SK-N-SH treated with all-trans-retinoic acid at 6 μM for 48 hours (cell line): ENCODE measurements at regions not wholly inside any gene's neighbourhood (a gene's known extent, or its start where the extent isn't known, plus 50 kb on each side); places are given as distances from the start of the nearest gene placed in this dataset.

ENCODE experiments used
- OSR1 ChIP-seq: fragments of 250-450 bp; sonication (Bioruptor Pico); IDR thresholded peaks from 2 replicates; pipeline ENCODE4 v1.8.0; 2022; ENCODE audit warnings: moderate library complexity, mild to moderate bottlenecking, inconsistent platforms
- PPARA ChIP-seq: fragments of 250-450 bp; sonication (Bioruptor Pico); IDR thresholded peaks from 2 replicates; pipeline ENCODE4 v1.5.0; 2020; ENCODE audit warnings: mild to moderate bottlenecking, borderline replicate concordance
- SNAI2 ChIP-seq: fragments of 250-450 bp; sonication (Bioruptor Pico); IDR thresholded peaks from 2 replicates; pipeline ENCODE4 v1.5.0; 2020; ENCODE audit warnings: mild to moderate bottlenecking, moderate library complexity
- ZFP3 ChIP-seq: fragments of 250-450 bp; sonication (Bioruptor Pico); IDR thresholded peaks from 2 replicates; pipeline ENCODE4 v1.5.0; 2020; ENCODE audit warnings: mild to moderate bottlenecking, moderate library complexity
- ZNF565 ChIP-seq: fragments of 450-650 bp; formaldehyde crosslinking; conservative IDR thresholded peaks from 2 replicates; pipeline ENCODE4 v1.5.0; 2020; ENCODE audit warnings: low read depth, mild to moderate bottlenecking, moderate library complexity
- TF ChIP-seq, protein P1 (sequence below): fragments of 250-450 bp; sonication (Bioruptor Pico); IDR thresholded peaks from 2 replicates; pipeline ENCODE4 v1.8.0; 2020; ENCODE audit warnings: mild to moderate bottlenecking, moderate library complexity, borderline replicate concordance
- TF ChIP-seq, protein P2 (sequence below): fragments of 250-450 bp; sonication (Bioruptor Pico); IDR thresholded peaks from 2 replicates; pipeline ENCODE4 v1.5.1; 2020; ENCODE audit warnings: low read depth, mild to moderate bottlenecking, moderate library complexity
- TF ChIP-seq, protein P3 (sequence below): fragments of 250-450 bp; sonication (Bioruptor Pico); IDR thresholded peaks from 2 replicates; pipeline ENCODE4 v1.8.0; 2021; ENCODE audit warnings: low read depth, mild to moderate bottlenecking, moderate library complexity, borderline replicate concordance

DNA sequence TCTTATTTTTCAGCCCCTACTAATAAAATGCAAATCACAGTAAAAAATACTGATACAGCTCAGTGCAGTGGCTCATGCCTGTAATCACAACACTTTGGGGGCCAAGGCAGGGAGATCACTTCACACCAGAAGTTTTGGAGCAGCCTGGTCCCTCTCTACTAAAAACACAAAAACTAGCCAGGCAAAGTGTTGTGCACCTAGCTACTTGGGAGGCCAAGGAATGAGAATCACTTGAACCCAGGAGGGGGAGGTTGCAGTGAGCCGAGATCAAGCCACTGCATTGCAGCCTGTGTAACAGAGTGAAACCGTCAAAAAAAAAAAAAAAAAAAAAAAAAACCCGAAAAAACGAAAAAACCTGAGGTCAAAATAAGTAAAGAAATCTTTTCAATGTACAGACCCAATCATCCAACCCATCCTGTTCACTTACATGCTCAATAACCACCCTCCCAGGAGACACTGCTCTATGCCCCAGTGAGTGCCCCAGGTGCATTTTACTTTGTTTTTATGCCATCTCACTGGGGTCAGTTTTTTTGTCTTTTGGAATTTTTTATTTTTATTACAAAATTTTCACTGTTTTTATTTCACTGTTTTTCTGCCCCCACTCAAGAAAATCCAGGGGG, 107.0 kb downstream of the ZNF486 start:
- TF ChIP-seq ZNF565 (no peak), ZFP3 (CRISPR knock-in tag) (no peak), PPARA (CRISPR knock-in tag) (no peak), OSR1 (CRISPR knock-in tag) (no peak), SNAI2 (CRISPR knock-in tag) (no peak)
- TF ChIP-seq, protein P1, sequence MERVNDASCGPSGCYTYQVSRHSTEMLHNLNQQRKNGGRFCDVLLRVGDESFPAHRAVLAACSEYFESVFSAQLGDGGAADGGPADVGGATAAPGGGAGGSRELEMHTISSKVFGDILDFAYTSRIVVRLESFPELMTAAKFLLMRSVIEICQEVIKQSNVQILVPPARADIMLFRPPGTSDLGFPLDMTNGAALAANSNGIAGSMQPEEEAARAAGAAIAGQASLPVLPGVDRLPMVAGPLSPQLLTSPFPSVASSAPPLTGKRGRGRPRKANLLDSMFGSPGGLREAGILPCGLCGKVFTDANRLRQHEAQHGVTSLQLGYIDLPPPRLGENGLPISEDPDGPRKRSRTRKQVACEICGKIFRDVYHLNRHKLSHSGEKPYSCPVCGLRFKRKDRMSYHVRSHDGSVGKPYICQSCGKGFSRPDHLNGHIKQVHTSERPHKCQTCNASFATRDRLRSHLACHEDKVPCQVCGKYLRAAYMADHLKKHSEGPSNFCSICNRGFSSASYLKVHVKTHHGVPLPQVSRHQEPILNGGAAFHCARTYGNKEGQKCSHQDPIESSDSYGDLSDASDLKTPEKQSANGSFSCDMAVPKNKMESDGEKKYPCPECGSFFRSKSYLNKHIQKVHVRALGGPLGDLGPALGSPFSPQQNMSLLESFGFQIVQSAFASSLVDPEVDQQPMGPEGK: no peak
- TF ChIP-seq, protein P2, sequence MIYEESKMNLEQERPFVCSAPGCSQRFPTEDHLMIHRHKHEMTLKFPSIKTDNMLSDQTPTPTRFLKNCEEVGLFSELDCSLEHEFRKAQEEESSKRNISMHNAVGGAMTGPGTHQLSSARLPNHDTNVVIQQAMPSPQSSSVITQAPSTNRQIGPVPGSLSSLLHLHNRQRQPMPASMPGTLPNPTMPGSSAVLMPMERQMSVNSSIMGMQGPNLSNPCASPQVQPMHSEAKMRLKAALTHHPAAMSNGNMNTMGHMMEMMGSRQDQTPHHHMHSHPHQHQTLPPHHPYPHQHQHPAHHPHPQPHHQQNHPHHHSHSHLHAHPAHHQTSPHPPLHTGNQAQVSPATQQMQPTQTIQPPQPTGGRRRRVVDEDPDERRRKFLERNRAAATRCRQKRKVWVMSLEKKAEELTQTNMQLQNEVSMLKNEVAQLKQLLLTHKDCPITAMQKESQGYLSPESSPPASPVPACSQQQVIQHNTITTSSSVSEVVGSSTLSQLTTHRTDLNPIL: no peak
- TF ChIP-seq, protein P3, sequence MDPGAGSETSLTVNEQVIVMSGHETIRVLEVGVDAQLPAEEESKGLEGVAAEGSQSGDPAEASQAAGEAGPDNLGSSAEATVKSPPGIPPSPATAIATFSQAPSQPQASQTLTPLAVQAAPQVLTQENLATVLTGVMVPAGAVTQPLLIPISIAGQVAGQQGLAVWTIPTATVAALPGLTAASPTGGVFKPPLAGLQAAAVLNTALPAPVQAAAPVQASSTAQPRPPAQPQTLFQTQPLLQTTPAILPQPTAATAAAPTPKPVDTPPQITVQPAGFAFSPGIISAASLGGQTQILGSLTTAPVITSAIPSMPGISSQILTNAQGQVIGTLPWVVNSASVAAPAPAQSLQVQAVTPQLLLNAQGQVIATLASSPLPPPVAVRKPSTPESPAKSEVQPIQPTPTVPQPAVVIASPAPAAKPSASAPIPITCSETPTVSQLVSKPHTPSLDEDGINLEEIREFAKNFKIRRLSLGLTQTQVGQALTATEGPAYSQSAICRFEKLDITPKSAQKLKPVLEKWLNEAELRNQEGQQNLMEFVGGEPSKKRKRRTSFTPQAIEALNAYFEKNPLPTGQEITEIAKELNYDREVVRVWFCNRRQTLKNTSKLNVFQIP: no peak
